GM18499 (cell line): ENCODE measurements at regions not wholly inside any gene's neighbourhood (a gene's known extent, or its start where the extent isn't known, plus 50 kb on each side); places are given as distances from the start of the nearest gene placed in this dataset.

Experiments
- ATAC-seq: cut with Tn5 transposase; IDR thresholded peaks from one replicate; pipeline ENCODE4 v1.9.1; 2021; ENCODE audit warnings: moderate number of reproducible peaks; ENCODE audit not compliant: insufficient read depth, unreplicated experiment

GRCh38 chr2:67649331-67650261 lies 252.5 kb downstream of the ETAA1 start:
- ATAC-seq, result no peak

DNA sequence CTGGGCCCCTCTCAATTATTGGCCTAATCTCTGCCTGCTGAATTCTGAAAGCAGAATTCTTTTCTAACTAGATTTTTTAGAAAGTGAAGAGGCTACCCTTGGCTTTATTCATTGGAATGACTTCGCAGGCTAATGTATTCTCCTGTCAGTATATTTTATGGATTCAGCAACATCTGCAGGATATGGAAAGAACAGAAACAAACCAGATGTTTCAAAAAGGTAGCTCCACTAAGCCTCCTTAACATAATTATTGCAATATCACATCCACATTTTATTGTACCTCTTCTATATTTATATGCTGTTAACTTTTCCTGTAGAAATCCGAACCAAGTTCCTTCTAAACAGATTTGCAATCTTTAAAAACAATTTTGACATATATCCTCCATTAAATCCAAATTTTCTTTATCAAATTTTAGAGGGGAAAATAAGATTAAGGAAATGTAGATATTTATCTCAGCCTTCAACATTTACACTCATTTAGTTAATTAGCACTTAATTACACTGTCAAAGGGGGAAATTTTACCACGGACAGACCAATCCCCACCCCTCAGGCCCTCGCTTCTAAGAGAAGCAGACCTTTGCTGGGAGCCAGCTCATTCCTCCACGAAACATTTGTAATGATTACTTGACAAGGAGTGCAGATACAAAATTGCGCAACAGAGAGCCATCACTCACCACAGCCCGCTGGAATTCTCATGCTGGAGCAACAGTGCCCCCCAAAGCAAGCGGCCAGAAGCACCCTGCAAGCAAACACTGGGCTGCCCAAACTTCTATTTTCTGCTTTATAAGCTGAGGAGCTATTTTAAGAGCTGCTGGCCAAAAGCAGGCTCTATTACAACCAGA lies 253.4 kb downstream of the ETAA1 start:
- no peak for ATAC-seq

- ATAC-seq, result no peak
Observed at GRCh38 chr2:67651565-67651964, 254.4 kb downstream of the ETAA1 start.

DNA sequence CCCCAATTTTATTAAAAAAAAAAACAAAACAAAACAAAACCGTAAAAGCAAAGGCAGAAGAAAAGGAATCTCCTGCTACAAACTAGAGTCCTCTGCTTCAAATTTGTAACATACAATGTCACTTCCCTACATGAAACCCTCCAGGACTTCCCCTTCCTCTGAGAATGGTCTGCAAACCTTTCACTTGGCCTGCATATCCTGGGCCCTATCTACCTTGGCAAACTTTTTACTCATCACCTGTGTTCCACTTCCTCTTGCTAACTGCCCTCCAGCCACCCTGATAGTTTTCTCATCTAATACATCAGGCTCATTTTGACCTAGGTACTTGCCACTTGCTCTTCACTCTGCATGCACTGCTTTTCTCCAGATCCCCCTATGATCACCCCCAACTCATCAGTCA lies 255.5 kb downstream of the ETAA1 start:
- ATAC-seq, result no peak

GRCh38 chr2:67656875-67657274 lies 259.7 kb downstream of the ETAA1 start:
- ATAC-seq, result no peak

- ATAC-seq, result no peak
Observed at GRCh38 chr2:67658820-67659219, 261.7 kb downstream of the ETAA1 start.

DNA sequence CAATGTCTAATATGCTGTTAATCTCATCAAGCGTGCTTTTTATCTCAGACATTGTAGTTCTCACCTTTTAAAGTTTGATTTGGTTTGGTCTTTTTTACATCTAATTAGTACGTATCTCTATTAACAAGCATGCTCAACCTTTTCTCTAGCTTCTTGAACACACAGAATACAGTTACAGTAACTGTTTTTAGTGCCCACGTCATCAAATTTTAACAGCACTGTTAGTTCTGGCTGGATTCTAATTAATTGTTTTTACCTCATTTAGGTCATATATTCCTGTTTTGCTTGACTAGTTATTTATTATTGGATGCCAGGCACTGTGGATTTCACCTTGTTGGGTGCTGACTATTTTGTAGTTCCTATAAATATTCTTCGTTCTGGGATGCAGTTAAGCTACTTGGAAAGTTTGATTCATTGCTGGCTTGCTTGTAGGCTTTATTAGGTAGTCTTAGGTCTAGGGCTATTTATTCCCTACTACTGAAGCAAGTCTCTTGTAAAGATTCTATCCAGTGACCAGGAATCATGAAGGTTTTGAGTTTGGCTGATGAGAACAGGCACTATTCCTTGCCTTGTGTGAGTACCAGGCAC lies 263.0 kb downstream of the ETAA1 start:
- no peak for ATAC-seq

DNA sequence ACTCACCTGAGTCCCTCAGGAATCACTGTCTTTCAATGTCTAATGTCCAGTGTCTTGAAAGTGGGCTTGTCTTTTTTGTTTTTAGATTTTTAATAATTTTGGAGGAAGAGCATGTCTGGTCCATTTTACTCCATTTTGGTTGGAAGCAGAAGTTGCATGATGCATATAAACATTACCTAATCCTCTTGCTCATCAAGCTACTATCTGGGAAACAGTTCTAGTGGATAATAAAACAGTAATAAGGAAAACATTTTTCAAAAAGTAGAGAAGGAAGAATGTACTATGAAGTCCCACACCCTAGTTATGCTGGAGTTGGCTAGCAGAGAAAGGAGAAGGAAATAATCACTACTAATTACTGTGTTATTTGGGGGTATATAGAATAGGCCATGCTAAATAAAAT lies 263.7 kb downstream of the ETAA1 start:
- no peak for ATAC-seq

GRCh38 chr2:67662222-67662621 lies 265.1 kb downstream of the ETAA1 start:
- no peak for ATAC-seq

- ATAC-seq, result no peak
Observed at GRCh38 chr2:67663776-67664175, 266.6 kb downstream of the ETAA1 start.

GRCh38 chr2:67666386-67667053 lies 269.4 kb downstream of the ETAA1 start:
- ATAC-seq, result no peak

- ATAC-seq, result no peak
Observed at GRCh38 chr2:67667054-67667908, 270.1 kb downstream of the ETAA1 start.

DNA sequence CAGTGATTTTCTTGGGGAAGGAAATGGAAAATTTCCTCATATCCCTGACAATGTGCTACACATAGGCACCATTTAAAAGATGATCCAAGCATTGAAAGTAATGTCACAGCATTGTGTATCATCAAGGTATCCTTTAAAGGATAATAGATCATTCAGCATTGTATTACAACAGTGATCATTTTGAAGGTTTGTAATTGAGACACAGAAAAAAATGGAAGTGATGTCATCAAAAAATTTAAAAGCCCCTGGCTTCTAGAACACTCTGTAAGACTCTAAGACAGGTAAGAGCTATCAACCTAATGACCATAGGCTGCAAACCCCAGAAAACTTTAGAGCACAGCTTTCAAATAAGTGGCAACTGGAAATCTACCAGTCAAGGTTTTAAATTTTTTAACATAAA lies 271.4 kb downstream of the ETAA1 start:
- ATAC-seq, result no peak

DNA sequence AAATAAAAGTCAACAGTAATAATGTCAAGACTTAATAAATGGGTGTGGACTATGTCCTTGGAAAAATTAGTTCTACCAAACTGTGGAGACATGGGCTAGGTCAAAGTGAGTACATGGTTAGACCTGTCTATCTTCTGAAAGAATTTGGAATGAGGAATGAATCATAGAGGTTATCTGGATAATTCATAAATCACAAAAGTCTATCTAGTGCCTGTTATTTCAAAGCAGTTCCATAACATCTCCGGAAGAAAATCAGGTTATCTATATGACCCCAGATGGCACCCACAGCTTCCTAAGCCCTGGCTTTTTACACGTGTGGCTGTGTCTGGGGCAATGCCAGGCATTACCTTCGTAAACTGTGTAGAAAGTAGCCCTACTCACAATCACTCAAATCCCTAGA lies 272.0 kb downstream of the ETAA1 start:
- no peak for ATAC-seq

- no peak for ATAC-seq
Observed at GRCh38 chr2:67669766-67670165, 272.6 kb downstream of the ETAA1 start.

- ATAC-seq, result no peak
Observed at GRCh38 chr2:67670747-67671183, 273.6 kb downstream of the ETAA1 start.

- no peak for ATAC-seq
Observed at GRCh38 chr2:67671464-67672450, 274.6 kb downstream of the ETAA1 start.

GRCh38 chr2:67674668-67675067 lies 277.5 kb downstream of the ETAA1 start:
- no peak for ATAC-seq
